ENCODE measurements at regions not wholly inside any gene's neighbourhood (a gene's known extent, or its start where the extent isn't known, plus 50 kb on each side); places are given as distances from the start of the nearest gene placed in this dataset.
"Not testable (repeated sequence)": the region's sequence is repeated elsewhere in the genome, so short reads cannot be mapped to it uniquely, and the experiment has no call there.

DNA sequence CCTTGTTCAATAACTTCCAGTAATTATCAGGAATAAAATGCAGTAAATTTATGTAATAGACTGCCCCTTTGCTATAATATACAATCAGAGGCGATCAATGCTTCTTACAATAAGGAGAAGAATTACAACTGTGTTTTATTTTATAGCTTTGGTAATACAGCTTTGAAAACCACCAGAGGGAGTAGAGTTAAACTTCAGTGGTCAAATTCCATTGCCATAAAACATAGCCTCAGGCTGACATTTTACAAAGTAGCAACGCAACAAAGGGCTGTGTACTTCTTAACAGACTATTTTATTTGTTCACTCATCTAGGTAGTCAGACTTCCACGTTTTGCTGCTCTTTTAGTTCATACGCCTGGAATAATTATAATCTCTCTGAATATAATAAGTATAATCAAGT is 58.5 kb downstream of the TEX13C start:
- DNase-seq (ENCODE audit: low spot score), result no peak

DNA sequence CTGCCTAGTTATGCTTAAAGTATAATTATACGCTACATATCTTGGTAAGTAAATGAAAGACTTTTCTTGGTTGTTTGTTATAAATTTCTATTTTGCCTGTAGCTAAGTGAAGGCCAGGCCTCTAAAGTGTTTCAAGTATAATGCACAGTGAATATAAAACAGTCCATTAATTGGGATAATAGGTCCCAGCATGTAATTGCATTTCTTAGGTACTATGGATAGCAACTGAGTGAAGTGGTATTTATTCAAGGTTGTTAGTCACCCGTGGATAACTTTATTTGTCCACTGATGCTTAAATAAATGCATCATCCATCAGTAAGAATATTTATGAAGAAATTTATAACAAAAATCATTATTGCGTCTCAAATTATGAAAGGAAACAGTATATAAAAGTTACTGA is 59.1 kb downstream of the TEX13C start:
- DNase-seq (ENCODE audit: low spot score), result no peak

DNA sequence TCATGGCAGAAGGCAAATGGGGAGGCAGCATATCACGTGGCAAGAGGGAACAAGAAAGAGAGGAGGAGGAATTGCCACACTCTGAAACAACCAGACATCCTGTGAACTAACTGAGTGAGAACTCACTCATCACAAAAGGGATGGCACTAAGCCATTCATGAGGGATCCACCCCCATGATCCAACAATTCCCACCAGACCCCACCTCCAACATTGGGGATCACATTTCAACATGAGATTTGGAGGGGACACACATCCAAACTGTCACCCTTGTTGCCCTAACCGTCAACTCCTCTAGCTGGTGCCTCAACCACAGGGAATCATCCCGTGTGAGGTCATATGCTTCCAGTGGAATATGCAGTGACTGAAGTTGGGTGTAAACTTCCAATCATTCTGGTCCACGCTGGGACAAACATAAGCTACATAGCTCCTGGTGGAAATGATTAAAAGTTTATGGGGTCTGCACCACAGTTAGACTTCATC is 62.5 kb downstream of the TEX13C start:
- DNase-seq (ENCODE audit: low spot score), result no peak

DNA sequence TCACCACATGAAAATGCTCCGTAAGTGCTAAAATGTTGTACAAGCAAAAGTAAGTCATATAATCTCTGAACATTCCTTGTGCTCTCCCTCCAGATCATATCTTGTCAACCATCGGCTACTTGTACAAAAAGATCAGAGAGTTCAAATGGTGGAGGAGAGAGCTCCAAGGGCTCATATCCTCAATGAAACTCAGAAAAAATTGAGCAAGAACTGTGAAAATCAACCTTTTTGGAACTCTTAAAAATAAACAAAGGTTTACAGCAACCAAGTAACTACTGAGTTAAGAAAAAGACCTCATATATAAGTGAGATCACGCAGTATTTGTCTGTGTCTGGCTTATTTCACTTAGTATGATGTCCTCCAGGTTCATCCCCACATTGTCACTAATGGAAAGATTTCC is 63.2 kb downstream of the TEX13C start:
- no peak for DNase-seq (ENCODE audit: low spot score)

DNA sequence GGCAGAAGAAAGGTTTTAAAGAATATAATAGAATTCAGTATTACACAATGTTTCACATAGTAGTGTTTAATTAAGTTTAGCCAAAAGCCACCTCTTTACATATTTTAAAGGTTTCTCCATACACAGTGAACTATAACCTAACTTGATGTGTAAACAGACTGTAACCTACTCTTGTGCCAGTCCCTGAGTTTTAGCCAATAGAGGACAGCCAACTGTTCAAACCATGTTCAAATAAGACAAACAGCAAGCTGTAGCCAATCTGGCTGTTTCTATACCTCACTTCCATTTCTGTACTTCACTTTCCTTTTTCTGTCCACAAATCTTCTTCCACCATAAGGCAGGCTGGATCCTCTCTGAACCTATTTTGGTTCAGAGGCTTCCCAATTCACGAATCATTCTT is 65.2 kb downstream of the TEX13C start:
- DNase-seq (ENCODE audit: low spot score), result no peak

DNA sequence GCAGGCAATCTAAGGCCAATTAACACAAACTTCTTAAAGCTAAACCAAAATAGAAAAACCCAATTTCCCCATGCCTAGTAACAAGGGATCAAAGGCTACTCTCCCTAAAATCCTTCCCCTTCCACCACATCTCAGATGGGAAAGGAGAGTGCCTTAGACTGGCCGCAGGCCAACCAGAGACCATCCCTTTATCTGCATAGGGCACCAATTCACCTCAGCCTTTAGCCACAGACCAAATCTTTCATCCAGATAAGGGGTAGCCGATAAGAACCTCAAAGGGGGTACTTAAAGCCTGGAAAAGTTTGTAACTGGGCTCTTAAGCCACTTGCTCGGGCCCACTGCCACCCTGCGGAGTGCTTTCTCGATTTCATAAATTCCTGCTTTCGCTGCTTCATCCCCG is 68.3 kb downstream of the TEX13C start:
- no peak for DNase-seq (ENCODE audit: low spot score)

DNA sequence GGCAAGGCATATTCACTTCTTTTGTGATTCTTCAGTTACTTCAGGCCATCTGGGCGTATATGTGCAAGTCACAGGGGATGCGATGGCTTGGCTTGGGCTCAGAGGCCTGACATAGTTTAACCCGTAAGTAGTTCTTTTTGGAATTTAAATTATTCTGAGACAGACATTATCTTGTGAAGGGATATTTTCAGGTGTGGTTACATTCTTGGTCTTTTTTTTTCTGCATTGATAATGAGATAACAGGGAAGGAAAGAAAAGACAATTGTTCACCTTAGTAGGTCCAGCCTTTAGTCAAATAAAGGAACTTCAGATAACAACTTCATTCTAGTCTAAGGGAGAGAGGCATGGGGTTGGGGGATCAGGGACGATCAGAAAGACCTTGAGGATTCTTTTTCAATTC is 74.8 kb downstream of the TEX13C start:
- no peak for DNase-seq (ENCODE audit: low spot score)

DNA sequence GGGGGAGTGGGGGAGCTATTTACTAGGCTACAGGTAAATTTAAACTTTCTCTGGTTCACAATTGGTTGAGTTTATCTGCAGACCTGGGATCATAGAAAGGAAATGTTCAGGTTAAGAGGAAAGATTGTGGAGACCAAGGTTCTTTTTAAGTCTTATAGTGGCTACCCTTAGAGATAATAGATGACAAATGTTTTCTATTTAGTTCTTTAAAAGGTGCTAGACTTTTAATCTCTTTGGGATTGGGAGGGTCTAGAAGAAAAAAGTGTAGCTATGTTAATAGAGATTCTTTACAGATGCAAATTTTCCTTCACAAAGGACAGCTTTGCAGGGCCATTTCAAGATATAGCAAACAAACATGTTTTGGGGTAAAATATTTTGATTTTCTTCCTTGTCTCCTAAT is 76.0 kb downstream of the TEX13C start:
- no peak for DNase-seq (ENCODE audit: low spot score)

DNA sequence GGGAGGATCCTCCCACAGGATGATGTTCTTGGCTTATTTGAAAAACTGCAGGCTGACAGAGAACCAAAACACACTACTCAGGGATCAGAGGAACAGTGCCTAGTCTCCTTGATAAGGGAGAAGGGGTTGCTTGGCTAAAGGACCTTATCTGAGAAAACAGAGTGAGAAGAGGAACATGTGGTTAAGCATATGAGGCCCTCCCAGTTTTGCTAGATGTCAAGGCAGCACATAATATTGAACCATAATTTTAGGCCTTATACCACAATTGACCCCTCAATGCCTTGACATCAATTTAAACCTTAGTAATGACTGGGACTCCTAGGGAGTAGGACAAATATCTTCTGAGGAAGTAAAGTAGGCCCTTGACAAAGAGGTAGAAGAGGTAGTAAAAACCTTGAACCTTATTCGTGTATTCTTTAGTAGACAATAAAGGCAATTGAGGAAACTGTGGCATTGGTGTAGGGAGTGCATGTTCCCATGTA is 79.3 kb downstream of the TEX13C start:
- no peak for DNase-seq (ENCODE audit: low spot score)

DNA sequence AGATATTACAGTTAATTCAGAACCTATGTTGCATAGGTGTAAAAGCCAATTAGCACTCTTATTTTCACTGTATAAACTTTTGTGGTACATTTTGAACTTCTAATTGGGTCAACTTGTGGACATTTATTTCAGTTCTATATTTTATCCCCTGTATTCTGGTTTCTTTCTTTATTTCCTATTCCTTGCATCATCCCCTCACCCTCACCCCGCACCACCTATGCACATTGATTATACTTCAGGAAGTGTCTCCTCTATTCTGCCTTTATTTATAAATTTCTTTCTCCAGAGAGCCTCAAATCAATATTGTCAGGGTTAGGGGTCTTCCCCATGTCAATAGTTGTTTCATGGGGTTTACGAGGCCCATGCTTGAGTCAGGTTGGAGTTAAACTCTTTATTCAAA is 83.1 kb downstream of the TEX13C start:
- no peak for DNase-seq (ENCODE audit: low spot score)

DNA sequence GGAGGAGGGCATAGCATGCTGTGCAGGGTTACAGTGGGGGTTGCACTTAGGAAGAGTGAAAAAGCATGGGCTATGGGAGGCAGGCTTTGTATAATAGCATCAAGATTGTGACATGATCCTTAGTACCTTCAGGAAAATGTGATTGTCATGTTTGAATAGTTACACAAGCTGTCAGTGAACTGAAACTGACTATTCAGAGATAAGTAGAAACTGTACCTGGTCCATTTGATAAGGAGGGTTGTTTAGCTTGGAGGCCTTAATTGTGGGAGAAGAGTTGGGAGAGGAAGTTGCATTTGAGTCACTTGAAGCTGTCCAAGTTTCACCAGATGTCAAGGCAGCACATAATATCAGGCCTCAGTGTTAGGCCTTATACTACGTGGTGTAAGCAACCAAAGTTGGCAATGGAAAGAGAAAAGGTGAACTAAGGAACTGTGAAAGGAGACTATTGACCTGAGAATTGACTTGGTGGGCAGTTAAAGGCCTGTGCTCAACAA is 85.0 kb downstream of the TEX13C start:
- DNase-seq (ENCODE audit: low spot score), result no peak

DNA sequence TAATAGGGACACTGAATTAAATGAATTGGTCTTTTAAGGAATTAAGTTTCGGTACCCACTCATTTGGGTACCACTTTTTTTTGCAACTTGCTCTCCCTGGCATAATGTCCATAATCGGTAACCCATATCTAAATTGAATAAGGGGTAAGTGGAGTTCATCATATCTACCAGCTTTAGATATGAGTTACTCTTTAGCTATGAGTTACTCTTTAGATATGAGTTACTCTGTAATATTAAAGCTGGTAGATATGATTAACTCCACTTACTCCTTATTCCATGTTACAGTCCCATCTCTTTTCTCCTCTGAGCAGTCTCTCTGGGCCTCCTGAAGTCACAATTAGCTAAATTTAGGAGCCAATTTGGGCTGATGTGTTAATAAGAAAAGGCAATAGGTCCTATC is 85.7 kb downstream of the TEX13C start:
- no peak for DNase-seq (ENCODE audit: low spot score)

DNA sequence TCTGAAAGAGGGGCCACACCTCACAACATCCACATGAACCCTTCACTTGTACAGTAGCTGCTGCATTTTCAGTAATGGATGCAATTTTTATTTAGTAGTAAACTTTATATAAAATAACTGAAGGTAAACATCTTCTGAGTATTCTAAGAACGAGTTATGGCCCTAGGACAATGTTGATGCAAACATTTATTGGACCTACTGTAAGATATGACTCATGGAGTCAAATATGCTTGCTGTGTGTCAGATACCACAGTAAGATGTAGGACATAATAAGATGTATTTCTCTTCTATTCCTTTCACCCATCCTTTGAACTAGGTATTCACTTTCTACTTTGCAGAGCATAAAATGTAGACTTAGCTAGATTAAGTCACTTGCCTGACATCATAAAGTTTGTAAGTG is 87.6 kb downstream of the TEX13C start:
- DNase-seq (ENCODE audit: low spot score), result no peak

DNA sequence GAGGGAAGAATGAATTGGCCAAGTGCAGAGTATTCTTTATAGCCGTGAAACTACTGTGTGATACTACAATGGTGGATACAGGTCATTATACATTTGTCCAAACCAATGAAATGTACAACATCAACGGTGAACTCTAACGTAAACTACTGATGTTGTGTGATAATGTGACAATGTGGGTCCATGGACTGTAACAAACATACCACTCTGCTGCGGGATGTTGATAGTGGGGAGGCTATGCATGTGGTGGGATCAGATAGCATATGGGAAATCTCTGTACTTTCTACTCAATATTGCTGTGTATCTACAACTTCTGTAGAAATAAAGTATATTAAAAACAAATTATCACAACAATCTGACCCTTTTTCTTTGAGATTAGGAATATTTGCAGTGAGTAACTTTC is 101.1 kb downstream of the TEX13C start:
- DNase-seq (ENCODE audit: low spot score), result no peak

DNA sequence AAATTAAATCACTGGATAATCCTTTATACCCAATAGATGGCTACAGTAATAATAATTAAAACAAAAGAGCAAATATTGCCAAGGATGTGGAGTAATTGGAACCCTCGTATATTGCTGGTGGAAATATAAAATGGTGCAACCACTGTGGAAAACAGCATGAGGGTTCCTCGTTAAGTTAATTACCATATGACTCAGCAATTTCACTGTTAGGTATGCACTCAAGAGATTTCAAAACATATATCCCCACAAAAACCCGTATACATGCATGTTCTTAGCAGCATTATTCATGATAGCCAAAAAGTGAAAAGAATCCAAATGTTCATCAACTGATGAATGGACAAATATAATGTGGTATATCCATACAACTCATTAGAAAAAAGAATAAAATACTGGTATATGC is 103.3 kb downstream of the TEX13C start:
- no peak for DNase-seq (ENCODE audit: low spot score)

DNA sequence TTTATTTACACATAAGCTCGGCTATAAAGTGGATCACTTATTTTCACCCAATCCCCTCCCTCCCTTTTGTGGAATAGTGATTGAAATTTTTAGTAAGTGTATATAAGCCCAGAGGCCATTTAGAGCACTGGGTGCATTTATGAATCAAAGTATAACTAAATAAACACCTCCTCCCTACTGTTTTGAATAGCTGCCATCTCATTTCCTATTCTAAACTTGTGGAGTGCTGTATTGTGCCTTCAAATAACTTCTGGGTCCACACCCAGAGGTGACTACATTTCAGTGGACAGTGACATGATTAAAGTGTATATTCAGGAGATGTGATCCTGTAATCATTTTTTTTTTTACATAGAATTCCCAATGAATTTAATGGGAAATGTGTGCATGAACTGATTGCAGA is 104.9 kb downstream of the TEX13C start:
- no peak for DNase-seq (ENCODE audit: low spot score)

DNA sequence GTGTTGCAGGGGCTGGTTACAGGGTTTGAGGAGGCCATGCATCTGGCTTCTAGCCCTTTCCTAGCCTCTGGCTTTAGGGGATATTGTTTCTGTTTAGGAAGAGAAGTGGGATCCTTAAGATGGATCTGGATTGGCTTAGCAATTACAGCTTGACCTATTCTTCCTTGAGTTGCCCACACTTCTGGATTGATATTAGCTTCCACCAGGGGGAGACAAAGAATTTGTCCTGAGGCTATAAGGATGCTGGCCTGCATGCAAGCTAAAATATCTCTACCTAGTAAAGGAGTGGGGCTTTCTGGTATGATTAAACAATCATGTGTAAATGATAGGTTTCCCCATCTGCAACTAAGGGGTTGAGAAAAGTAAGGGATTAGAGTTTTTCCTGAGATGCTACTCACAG is 117.2 kb downstream of the TEX13C start:
- no peak for DNase-seq (ENCODE audit: low spot score)

DNA sequence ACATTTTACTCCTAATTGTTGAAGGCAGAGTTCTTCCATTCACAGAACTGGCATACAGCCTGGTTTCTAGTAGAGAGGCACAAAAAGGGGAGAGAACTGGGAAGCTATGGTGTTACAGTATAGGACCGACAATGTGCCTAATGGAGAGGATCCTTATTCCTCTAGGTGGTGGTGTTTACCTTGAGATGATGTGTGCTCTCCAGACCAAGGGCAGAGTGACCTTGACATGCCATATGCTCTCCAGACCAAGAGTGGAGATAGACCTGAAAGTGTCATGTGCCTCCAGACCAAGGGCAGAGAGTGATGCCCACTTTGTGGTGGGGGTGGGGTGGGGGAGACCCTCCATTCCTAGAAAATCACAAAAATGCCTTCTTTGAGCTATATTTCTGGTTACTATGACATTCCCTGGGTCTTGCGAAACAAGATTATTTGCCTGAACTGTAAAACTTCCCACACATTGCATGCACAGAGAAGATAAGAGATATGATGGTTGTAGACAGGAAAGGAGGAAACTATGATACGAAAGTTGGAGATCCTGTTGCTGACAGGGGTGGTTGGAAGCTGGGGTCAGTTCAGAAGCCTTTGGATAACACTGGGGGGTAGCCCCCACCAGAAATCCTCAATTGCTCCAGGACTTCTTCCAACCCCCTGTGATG is 119.7 kb downstream of the TEX13C start:
- DNase-seq (ENCODE audit: low spot score), result no peak

DNA sequence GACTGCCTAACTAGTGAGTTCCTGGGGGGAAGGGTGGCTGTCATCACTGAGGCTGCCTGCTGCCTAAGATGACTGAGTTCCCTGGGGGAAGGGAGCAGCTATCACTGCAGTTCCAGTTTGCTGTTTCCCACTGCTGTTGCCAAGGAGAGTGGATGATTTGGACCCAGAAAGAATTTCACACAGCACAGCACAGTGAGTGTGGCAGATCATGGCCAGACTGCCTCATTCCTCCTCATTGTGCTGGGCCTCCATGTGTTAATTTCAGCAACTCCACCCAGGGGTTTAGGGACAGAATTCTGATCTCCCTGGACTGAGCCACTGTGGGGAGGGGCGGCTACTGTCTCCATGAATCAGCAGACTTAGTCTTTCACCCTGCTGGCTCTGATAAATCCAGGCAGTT is 125.0 kb downstream of the TEX13C start:
- no peak for DNase-seq (ENCODE audit: low spot score)

DNA sequence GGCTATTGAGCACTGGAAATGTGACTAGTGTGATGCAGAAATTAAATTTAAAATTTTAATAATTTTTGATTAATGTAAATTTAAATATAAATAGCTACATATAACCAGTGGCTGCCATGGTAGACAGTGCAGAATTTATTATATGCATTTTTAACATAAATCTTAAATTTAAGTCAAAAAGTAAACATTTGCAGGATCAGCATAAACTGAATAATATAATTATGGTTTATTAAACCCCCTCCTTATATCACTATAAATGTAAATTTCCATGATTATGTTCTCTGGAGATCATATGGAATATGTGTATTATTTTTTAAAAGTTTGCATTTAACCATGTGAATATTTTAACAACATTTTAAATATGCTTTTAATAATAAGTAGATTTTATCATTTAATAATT is 155.8 kb downstream of the TEX13C start:
- DNase-seq (ENCODE audit: low spot score), result no peak

DNA sequence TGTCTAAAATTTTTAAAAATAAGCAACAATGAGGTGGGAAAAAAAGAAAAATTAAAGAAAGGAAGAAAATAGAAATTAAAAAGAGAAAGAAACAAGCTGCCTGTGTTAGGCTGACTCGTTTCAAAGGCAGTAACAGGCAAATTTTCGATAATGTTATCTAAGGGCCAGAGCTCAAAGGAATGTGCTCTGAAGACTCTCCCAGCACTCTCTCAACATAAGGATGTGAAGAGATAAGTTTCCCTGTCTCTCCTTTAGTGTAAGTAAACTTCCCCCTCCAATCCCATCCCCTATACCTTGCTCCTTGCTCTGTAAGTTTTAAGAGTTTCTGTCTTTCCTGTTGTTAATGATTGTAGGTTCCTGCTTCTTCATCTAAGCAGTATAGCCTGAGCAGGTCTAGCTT is 172.8 kb downstream of the TEX13C start:
- DNase-seq (ENCODE audit: low spot score), result no peak

DNA sequence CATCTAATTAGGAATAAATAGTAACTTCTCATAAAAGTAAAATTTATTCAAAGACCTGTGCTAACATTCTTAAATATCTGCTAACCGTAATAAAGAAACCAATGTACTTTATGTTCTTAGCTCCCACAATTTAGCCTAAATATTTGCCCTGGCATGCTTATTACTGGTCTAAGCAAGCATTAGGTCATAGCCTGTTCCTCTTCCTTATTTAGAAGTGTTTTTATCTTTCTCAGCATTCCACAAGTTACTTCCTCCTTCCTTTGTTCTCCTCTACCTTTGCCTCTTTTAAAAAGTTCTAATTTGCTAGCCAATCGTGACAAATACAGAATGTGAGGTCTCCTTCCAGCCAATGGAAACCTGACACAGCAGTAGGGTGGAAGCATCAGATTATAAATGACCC is 173.3 kb downstream of the TEX13C start:
- not testable (repeated sequence) for DNase-seq (ENCODE audit: low spot score)

DNA sequence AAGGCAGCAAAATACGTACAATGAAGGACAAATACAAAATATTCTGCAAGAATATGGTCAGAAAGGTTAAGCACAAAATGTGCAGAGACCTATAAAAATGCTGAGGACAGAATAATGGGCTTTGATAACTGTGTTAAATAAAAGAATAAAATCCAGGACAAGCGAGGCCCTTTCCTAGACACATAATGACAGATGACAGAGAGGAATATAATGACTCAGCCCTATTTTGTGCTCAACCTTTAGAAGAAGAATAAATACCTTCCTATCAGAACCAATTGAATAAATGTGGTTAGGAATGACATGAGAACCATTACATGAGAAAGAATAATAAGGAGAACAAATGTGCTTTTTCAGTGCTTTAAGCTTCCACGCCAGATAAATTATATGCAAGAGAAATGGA is 178.0 kb downstream of the TEX13C start:
- DNase-seq (ENCODE audit: low spot score), result no peak

DNA sequence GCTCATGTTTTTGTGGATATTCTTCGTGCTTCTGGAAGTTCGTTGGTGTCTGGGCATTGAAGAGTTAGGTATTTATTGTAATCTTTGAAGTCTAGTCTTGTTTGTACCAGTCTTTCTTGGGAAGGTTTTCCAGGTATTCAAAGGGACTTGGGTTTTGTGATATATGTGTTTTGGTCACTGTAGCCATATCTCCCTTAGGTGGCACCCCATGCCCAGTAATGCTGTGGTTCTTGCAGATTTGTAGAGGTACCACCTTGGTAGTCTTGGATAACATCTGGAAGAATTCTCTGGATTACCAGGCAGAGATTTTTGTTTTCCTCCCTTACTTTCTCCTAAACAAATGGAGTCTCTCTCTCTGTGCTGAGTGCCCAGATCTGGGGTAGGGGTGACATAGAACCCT is 184.1 kb downstream of the TEX13C start:
- DNase-seq (ENCODE audit: low spot score), result no peak
